SK-N-SH treated with all-trans-retinoic acid at 6 μM for 48 hours (cell line): ENCODE measurements at regions not wholly inside any gene's neighbourhood (a gene's known extent, or its start where the extent isn't known, plus 50 kb on each side); places are given as distances from the start of the nearest gene placed in this dataset.

ENCODE experiments used
- ATAC-seq: fragments of 200-7000 bp; cut with Tn5 transposase; 3 replicates; pipeline ENCODE4 v1.9.1; 2020; ENCODE audit warnings: mild to moderate bottlenecking, moderate library complexity
- ARNTL ChIP-seq: fragments of 450-650 bp; formaldehyde crosslinking; IDR thresholded peaks from 2 replicates; pipeline ENCODE4 v1.5.0; 2020; ENCODE audit warnings: low read depth, mild to moderate bottlenecking, moderate library complexity, borderline replicate concordance
- BACH2 ChIP-seq: fragments of 250-450 bp; sonication (Bioruptor Pico); IDR thresholded peaks from 2 replicates; pipeline ENCODE4 v1.9.0; 2021; ENCODE audit warnings: mild to moderate bottlenecking, borderline replicate concordance
- CREB5 ChIP-seq: fragments of 250-450 bp; sonication (Bioruptor Pico); IDR thresholded peaks from 2 replicates; pipeline ENCODE4 v1.5.1; 2020; ENCODE audit warnings: low read depth, mild to moderate bottlenecking, moderate library complexity
- CSDC2 ChIP-seq: fragments of 250-450 bp; sonication (Bioruptor Pico); IDR thresholded peaks from 2 replicates; pipeline ENCODE4 v1.5.0; 2020; ENCODE audit warnings: mild to moderate bottlenecking, moderate library complexity
- CSRNP3 ChIP-seq: fragments of 250-450 bp; sonication (Bioruptor Pico); IDR thresholded peaks from 2 replicates; pipeline ENCODE4 v1.5.1; 2021; ENCODE audit warnings: mild to moderate bottlenecking, moderate library complexity
- ESRRG ChIP-seq: fragments of 250-450 bp; sonication (Bioruptor Pico); IDR thresholded peaks from 2 replicates; pipeline ENCODE4 v1.6.1; 2021; ENCODE audit warnings: mild to moderate bottlenecking
- GLIS3 ChIP-seq: fragments of 250-450 bp; sonication (Bioruptor Pico); IDR thresholded peaks from 2 replicates; pipeline ENCODE4 v1.5.0; 2020; ENCODE audit warnings: mild to moderate bottlenecking, moderate library complexity
- ISL1 ChIP-seq: fragments of 250-450 bp; sonication (Bioruptor Pico); IDR thresholded peaks from 2 replicates; pipeline ENCODE4 v2.1.2; 2022; ENCODE audit warnings: mild to moderate bottlenecking, moderate library complexity
- OSR1 ChIP-seq: fragments of 250-450 bp; sonication (Bioruptor Pico); IDR thresholded peaks from 2 replicates; pipeline ENCODE4 v1.8.0; 2022; ENCODE audit warnings: moderate library complexity, mild to moderate bottlenecking, inconsistent platforms
- PATZ1 ChIP-seq: fragments of 250-450 bp; sonication (Bioruptor Pico); IDR thresholded peaks from 2 replicates; pipeline ENCODE4 v1.8.0; 2020; ENCODE audit warnings: mild to moderate bottlenecking, moderate library complexity, borderline replicate concordance
- PPARA ChIP-seq: fragments of 250-450 bp; sonication (Bioruptor Pico); IDR thresholded peaks from 2 replicates; pipeline ENCODE4 v1.5.0; 2020; ENCODE audit warnings: mild to moderate bottlenecking, borderline replicate concordance
- RARB ChIP-seq: fragments of 250-450 bp; sonication (Bioruptor Pico); IDR thresholded peaks from 2 replicates; pipeline ENCODE4 v1.8.0; 2021; ENCODE audit warnings: mild to moderate bottlenecking, moderate library complexity
- SNAI2 ChIP-seq: fragments of 250-450 bp; sonication (Bioruptor Pico); IDR thresholded peaks from 2 replicates; pipeline ENCODE4 v1.5.0; 2020; ENCODE audit warnings: mild to moderate bottlenecking, moderate library complexity
- TCF4 ChIP-seq: fragments of 250-450 bp; sonication (Bioruptor Pico); IDR thresholded peaks from 2 replicates; pipeline ENCODE4 v1.8.0; 2021; ENCODE audit warnings: mild to moderate bottlenecking, moderate library complexity, borderline replicate concordance
- TOX ChIP-seq: fragments of 250-450 bp; sonication (Bioruptor Pico); IDR thresholded peaks from 2 replicates; pipeline ENCODE4 v1.8.0; 2021; ENCODE audit warnings: mild to moderate bottlenecking, moderate library complexity, borderline replicate concordance
- ZC3H10 ChIP-seq: fragments of 250-450 bp; sonication (Bioruptor Pico); IDR thresholded peaks from 2 replicates; pipeline ENCODE4 v1.5.1; 2021; ENCODE audit warnings: mild to moderate bottlenecking, moderate library complexity
- ZFP3 ChIP-seq: fragments of 250-450 bp; sonication (Bioruptor Pico); IDR thresholded peaks from 2 replicates; pipeline ENCODE4 v1.5.0; 2020; ENCODE audit warnings: mild to moderate bottlenecking, moderate library complexity
- ZFP30 ChIP-seq: fragments of 450-650 bp; formaldehyde crosslinking; IDR thresholded peaks from 2 replicates; pipeline ENCODE4 v1.5.0; 2022; ENCODE audit warnings: mild to moderate bottlenecking, moderate library complexity
- ZNF565 ChIP-seq: fragments of 450-650 bp; formaldehyde crosslinking; conservative IDR thresholded peaks from 2 replicates; pipeline ENCODE4 v1.5.0; 2020; ENCODE audit warnings: low read depth, mild to moderate bottlenecking, moderate library complexity
- ZNF70 ChIP-seq: fragments of 450-650 bp; formaldehyde crosslinking; IDR thresholded peaks from 2 replicates; pipeline ENCODE4 v1.5.0; 2020; ENCODE audit warnings: mild to moderate bottlenecking, moderate library complexity
- ZNF8 ChIP-seq: fragments of 450-650 bp; formaldehyde crosslinking; IDR thresholded peaks from 2 replicates; pipeline ENCODE4 v1.5.0; 2020; ENCODE audit warnings: mild to moderate bottlenecking, moderate library complexity
- TF ChIP-seq, protein P1 (sequence below): fragments of 250-450 bp; sonication (Bioruptor Pico); IDR thresholded peaks from 2 replicates; pipeline ENCODE4 v1.8.0; 2021; ENCODE audit warnings: low read depth, mild to moderate bottlenecking, moderate library complexity, borderline replicate concordance

- no peak for ATAC-seq
Measured at GRCh38 chr7:68807666-68808065, 790.6 kb upstream of the AUTS2 start.

DNA sequence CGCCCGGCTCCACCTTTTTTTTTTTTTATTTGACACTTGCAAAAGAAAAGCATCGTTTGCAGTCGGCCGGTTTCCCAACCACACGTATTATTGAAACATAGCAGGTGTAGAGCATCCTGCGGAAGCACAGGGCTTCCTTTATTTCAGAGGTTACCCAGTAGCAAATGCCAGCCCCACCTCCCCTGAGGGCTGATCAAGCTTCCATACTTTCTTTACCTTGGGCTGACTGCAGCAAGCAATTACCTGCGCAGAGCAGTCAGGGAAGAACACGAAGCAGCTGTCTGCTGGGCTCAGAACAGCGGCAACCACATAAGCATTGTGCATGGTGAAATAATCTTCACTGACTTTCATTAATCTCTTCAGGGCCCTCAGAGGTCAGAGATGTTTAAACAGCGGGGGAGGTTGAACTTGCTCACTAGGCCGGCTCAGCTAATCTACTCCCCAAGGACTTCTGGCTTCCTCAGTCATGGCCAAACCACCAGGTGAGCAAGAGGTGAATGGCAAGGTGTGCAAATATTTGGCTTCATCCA is 784.7 kb upstream of the AUTS2 start:
- ATAC-seq, result no peak
- TF ChIP-seq ZNF70, result no peak
- no peak for TF ChIP-seq PATZ1 (CRISPR knock-in tag)
- no peak for TF ChIP-seq ZFP3 (CRISPR knock-in tag)
- no peak for TF ChIP-seq TCF4
- TF ChIP-seq CREB5 (CRISPR knock-in tag), result no peak
- no peak for TF ChIP-seq GLIS3 (CRISPR knock-in tag)
- no peak for TF ChIP-seq CSDC2 (CRISPR knock-in tag)
- no peak for TF ChIP-seq ESRRG
- no peak for TF ChIP-seq ZFP30 (CRISPR knock-in tag)
- TF ChIP-seq, protein P1, sequence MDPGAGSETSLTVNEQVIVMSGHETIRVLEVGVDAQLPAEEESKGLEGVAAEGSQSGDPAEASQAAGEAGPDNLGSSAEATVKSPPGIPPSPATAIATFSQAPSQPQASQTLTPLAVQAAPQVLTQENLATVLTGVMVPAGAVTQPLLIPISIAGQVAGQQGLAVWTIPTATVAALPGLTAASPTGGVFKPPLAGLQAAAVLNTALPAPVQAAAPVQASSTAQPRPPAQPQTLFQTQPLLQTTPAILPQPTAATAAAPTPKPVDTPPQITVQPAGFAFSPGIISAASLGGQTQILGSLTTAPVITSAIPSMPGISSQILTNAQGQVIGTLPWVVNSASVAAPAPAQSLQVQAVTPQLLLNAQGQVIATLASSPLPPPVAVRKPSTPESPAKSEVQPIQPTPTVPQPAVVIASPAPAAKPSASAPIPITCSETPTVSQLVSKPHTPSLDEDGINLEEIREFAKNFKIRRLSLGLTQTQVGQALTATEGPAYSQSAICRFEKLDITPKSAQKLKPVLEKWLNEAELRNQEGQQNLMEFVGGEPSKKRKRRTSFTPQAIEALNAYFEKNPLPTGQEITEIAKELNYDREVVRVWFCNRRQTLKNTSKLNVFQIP (CRISPR knock-in tag), result no peak
- TF ChIP-seq ARNTL (CRISPR knock-in tag), result no peak
- no peak for TF ChIP-seq SNAI2
- no peak for TF ChIP-seq ZNF565 (CRISPR knock-in tag)
- TF ChIP-seq RARB (CRISPR knock-in tag), result no peak
- TF ChIP-seq ZNF8 (CRISPR knock-in tag), result no peak
- no peak for TF ChIP-seq ZC3H10 (CRISPR knock-in tag)
- TF ChIP-seq PPARA (CRISPR knock-in tag), result no peak

More at GRCh38 chr7:68807666-68808065, 790.6 kb upstream of the AUTS2 start:
- no peak for TF ChIP-seq OSR1 (CRISPR knock-in tag)
- TF ChIP-seq ZNF565 (CRISPR knock-in tag), result no peak
- TF ChIP-seq, protein P1 (CRISPR knock-in tag), result no peak
- no peak for TF ChIP-seq PATZ1 (CRISPR knock-in tag)

DNA sequence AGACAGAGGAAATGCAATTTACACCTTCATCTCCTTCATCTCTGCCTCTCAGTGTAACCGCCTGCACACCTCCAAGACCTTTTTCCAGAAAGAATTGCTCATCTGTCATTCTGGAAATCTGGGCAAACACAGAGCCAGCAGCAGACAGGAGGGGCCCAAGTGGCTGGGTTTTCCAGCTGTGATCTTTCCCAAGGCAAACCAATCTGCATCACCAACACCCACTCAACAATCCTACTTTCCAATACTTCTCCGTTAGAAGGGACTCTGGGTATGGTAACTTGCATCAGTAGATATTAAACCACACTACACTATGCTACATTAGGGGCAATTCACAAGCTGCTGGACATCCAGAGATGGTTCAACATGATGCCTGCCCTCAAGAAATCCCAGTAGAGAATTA is 781.8 kb upstream of the AUTS2 start:
- no peak for ATAC-seq
- TF ChIP-seq BACH2 (CRISPR knock-in tag), result no peak
- TF ChIP-seq, protein P1 (CRISPR knock-in tag), result no peak
- no peak for TF ChIP-seq TOX (CRISPR knock-in tag)
- TF ChIP-seq CSRNP3, result no peak
- TF ChIP-seq ZNF8 (CRISPR knock-in tag), result no peak
- TF ChIP-seq SNAI2, result no peak
- TF ChIP-seq ZFP30 (CRISPR knock-in tag), result no peak
- TF ChIP-seq ISL1, result no peak
- TF ChIP-seq ARNTL (CRISPR knock-in tag), result no peak
- no peak for TF ChIP-seq ZC3H10 (CRISPR knock-in tag)
- TF ChIP-seq RARB (CRISPR knock-in tag), result no peak
- no peak for TF ChIP-seq OSR1 (CRISPR knock-in tag)
- no peak for TF ChIP-seq TCF4
- no peak for TF ChIP-seq GLIS3 (CRISPR knock-in tag)
- no peak for TF ChIP-seq ZNF565 (CRISPR knock-in tag)
